ENCODE measurements at regions not wholly inside any gene's neighbourhood (a gene's known extent, or its start where the extent isn't known, plus 50 kb on each side); places are given as distances from the start of the nearest gene placed in this dataset.

GRCh38 chr7:79593866-79594301, 140.4 kb upstream of the MAGI2 start:
- TF ChIP-seq EZH2 (IDR thresholded peaks at IDR 0.05; ENCODE audit: low read length, unreplicated experiment), result no peak
- TF ChIP-seq CTCF (conservative IDR thresholded peaks at IDR 0.05; ENCODE audit: low read depth, low read length), result no peak
- TF ChIP-seq EZH2phosphoT487 (IDR thresholded peaks at IDR 0.05; ENCODE audit: borderline replicate concordance, low read length), result no peak

All from PC-3 (cell line).